ENCODE measurements at regions not wholly inside any gene's neighbourhood (a gene's known extent, or its start where the extent isn't known, plus 50 kb on each side); places are given as distances from the start of the nearest gene placed in this dataset.

DNA sequence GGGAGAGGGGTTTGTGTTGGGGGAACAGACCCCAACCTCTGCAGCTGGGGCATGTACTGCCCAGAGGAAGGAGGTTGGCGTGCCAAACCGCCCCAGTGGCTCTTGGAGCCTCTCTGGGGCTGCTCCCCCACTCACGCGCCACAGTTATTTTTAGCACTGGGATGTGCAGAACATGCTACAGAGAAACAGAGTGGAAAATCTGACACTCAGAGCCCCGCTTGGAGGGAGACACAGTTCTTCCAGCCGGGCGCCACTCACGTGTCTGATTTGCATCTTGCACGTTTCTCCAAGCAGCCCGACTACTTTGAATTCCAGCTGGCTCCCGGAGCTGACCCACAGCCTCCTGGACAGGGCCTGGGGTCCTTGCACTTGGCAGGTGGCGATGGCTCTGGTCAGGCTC, 182.0 kb downstream of the RPS24 start:
- TF ChIP-seq SIN3A (IDR thresholded peaks at IDR 0.05; ENCODE audit: borderline replicate concordance, insufficient read depth, low read length), result no peak

DNA sequence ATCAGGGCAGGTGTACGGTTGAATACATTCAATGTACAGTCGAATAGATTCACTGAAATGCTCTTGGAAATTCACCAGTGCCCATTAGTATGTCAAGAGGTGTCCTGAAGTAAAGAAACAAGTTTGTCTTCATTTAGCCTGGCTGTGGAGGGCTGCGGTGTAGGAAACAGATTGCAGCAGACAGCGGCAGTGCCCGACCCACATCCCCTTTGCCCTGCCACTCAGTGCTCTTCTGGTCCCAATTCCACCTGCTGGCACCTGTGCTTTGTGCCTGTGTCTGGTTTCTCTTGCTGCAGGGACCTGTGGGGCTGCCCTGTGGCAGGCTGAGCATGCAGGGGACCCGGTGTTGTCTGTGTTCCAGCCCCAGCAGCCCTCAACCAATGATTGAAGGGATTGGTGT, 183.7 kb downstream of the RPS24 start:
- TF ChIP-seq, protein P1, sequence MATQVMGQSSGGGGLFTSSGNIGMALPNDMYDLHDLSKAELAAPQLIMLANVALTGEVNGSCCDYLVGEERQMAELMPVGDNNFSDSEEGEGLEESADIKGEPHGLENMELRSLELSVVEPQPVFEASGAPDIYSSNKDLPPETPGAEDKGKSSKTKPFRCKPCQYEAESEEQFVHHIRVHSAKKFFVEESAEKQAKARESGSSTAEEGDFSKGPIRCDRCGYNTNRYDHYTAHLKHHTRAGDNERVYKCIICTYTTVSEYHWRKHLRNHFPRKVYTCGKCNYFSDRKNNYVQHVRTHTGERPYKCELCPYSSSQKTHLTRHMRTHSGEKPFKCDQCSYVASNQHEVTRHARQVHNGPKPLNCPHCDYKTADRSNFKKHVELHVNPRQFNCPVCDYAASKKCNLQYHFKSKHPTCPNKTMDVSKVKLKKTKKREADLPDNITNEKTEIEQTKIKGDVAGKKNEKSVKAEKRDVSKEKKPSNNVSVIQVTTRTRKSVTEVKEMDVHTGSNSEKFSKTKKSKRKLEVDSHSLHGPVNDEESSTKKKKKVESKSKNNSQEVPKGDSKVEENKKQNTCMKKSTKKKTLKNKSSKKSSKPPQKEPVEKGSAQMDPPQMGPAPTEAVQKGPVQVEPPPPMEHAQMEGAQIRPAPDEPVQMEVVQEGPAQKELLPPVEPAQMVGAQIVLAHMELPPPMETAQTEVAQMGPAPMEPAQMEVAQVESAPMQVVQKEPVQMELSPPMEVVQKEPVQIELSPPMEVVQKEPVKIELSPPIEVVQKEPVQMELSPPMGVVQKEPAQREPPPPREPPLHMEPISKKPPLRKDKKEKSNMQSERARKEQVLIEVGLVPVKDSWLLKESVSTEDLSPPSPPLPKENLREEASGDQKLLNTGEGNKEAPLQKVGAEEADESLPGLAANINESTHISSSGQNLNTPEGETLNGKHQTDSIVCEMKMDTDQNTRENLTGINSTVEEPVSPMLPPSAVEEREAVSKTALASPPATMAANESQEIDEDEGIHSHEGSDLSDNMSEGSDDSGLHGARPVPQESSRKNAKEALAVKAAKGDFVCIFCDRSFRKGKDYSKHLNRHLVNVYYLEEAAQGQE (IDR thresholded peaks at IDR 0.05; ENCODE audit: insufficient read depth in 1 of 2, low read depth in 2 of 2, low read length in 2 of 2), result no peak
- no peak for TF ChIP-seq FOXP2 (optimal IDR thresholded peaks at IDR 0.05; ENCODE audit: borderline replicate concordance, extremely low read depth, extremely low read length, insufficient read depth)
- TF ChIP-seq POLR2AphosphoS5 (IDR thresholded peaks at IDR 0.05; ENCODE audit: low read depth, low read length), result no peak
- TF ChIP-seq TAF1 (IDR thresholded peaks at IDR 0.05; ENCODE audit: borderline replicate concordance, insufficient read depth, low read length), result no peak
- TF ChIP-seq SIN3A (IDR thresholded peaks at IDR 0.05; ENCODE audit: borderline replicate concordance, insufficient read depth, low read length), result no peak

DNA sequence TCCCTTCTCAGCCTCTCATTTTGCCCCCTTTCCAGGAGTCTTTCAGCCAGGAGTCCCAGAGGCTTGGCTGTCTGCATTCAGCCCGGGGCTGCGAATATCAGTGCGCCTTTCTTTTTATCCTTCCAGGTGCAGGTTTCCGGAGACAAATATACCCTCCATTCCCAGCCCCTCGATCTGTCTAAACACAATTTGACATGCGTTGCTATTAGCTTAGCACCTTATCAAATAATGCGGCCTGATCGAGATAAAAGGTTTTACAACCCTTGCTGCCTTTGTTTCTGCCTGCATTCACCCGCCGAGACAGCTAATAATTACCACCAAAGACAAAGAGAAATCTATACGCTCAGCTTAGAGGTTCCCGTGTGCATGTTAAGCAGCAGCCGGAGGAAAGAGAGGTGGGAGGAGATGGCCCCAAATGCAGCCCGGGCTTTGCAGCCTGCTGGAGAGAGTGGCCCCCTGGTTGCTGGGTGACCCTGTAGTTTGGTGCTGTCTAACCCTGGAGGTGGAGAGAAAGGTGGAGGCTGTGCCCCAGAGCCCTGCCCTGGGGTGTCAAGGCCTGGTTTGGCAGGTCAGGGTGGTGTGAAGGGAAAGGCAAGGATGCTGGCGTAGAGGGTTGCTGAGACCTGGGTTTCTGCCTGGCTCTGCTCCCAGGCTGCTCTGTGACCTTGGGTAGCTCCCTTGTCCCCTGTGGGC, 185.3 kb downstream of the RPS24 start:
- TF ChIP-seq FOXP2 (optimal IDR thresholded peaks at IDR 0.05; ENCODE audit: borderline replicate concordance, extremely low read depth, extremely low read length, insufficient read depth) (no peak), TAF1 (IDR thresholded peaks at IDR 0.05; ENCODE audit: borderline replicate concordance, insufficient read depth, low read length) (no peak), POLR2AphosphoS5 (IDR thresholded peaks at IDR 0.05; ENCODE audit: low read depth, low read length) (no peak), SIN3A (IDR thresholded peaks at IDR 0.05; ENCODE audit: borderline replicate concordance, insufficient read depth, low read length) (no peak)
- TF ChIP-seq, protein P1 (IDR thresholded peaks at IDR 0.05; ENCODE audit: insufficient read depth in 1 of 2, low read depth in 2 of 2, low read length in 2 of 2), result no peak

DNA sequence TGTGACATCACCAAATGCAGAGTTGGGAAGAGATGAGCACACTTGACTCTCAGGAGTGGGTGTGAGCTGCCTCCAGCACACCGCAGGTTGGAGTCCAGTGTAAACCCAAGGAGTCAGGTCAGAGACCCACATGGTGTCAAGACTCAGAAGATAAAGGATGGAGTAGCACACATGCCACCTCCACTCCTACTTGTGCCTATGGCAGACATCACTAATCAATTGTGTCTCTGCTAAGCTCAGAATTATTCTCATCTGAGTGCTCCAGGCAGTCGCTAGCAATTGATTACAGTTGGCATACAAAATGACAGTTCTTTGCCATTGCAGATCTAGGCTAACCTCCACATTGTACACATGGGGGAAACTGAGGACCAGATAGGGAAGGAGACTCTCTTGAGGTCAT, 187.1 kb downstream of the RPS24 start:
- TF ChIP-seq, protein P1 (IDR thresholded peaks at IDR 0.05; ENCODE audit: insufficient read depth in 1 of 2, low read depth in 2 of 2, low read length in 2 of 2), result no peak
- TF ChIP-seq SIN3A (IDR thresholded peaks at IDR 0.05; ENCODE audit: borderline replicate concordance, insufficient read depth, low read length) (no peak), FOXP2 (optimal IDR thresholded peaks at IDR 0.05; ENCODE audit: borderline replicate concordance, extremely low read depth, extremely low read length, insufficient read depth) (no peak), TAF1 (IDR thresholded peaks at IDR 0.05; ENCODE audit: borderline replicate concordance, insufficient read depth, low read length) (no peak)

DNA sequence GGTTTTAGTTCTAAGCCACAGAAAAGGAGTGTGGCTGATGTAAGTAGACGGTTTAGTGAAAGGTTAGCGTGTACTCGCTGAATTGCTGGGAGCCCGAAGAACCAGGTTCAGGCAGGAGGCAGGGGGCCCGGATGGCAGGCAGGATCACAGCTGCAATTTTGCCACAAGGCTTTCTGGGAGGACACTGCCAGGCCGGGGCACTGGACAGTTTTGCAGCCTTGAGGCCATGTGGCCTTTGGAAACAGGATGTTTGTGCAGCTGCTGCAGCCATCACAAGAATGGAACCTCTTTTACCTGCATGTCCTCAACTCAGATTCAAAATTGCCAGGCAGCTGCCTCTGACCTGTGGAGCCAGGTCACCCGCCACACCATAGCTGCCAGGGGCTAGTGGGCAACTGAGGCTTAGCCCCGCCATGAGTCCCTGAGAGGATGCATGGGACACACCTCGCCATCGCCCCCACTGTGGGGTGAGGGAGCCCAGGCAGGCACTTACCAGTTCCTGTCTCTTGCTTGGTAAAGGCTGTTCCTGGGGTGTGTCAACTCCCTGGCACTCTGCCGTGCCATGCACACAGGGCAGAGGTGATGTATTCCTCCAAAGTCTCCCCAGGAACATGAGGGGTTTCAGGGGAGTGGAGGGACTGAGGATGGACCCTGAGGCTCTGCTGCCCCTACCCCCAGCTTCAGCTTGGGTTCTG, 188.6 kb downstream of the RPS24 start:
- TF ChIP-seq POLR2AphosphoS5 (IDR thresholded peaks at IDR 0.05; ENCODE audit: low read depth, low read length) (no peak), SIN3A (IDR thresholded peaks at IDR 0.05; ENCODE audit: borderline replicate concordance, insufficient read depth, low read length) (no peak), TAF1 (IDR thresholded peaks at IDR 0.05; ENCODE audit: borderline replicate concordance, insufficient read depth, low read length) (no peak), FOXP2 (optimal IDR thresholded peaks at IDR 0.05; ENCODE audit: borderline replicate concordance, extremely low read depth, extremely low read length, insufficient read depth) (no peak)
- TF ChIP-seq, protein P1 (IDR thresholded peaks at IDR 0.05; ENCODE audit: insufficient read depth in 1 of 2, low read depth in 2 of 2, low read length in 2 of 2), result no peak
